DOHH2 (cell line): ENCODE measurements at regions not wholly inside any gene's neighbourhood (a gene's known extent, or its start where the extent isn't known, plus 50 kb on each side); places are given as distances from the start of the nearest gene placed in this dataset.

Experiments
- H3F3A ChIP-seq: fragments of 200-600 bp; sonication (generic), shearing (Covaris generic); 2 replicates; pipeline ENCODE4 v1.6.0; 2016; ENCODE audit warnings: antibody characterized with exemption, mild to moderate bottlenecking; ENCODE audit not compliant: control insufficient read depth, insufficient read depth
- H3K27ac ChIP-seq: fragments of 200-600 bp; sonication (generic); 2 replicates; pipeline ENCODE4 v1.5.1; 2014; ENCODE audit warnings: low read depth, mild to moderate bottlenecking, low read length, moderate library complexity
- H3K27me3 ChIP-seq: fragments of 200-600 bp; sonication (generic); 2 replicates; pipeline ENCODE4 v1.6.1; 2014; ENCODE audit warnings: mild to moderate bottlenecking, low read length, mixed read lengths; ENCODE audit not compliant: control insufficient read depth
- H3K36me3 ChIP-seq: fragments of 200-600 bp; sonication (generic); 2 replicates; pipeline ENCODE4 v1.6.1; 2014; ENCODE audit warnings: mild to moderate bottlenecking, low read length, moderate library complexity, mixed read lengths; ENCODE audit not compliant: control insufficient read depth
- H3K4me1 ChIP-seq: fragments of 200-600 bp; sonication (generic); 2 replicates; pipeline ENCODE4 v1.6.1; 2014; ENCODE audit warnings: mild to moderate bottlenecking, low read length, mixed read lengths; ENCODE audit not compliant: control insufficient read depth
- H3K4me2 ChIP-seq: fragments of 200-600 bp; sonication (generic); 2 replicates; pipeline ENCODE4 v1.6.0; 2014; ENCODE audit warnings: mild to moderate bottlenecking, low read length, moderate library complexity
- H3K4me3 ChIP-seq: fragments of 200-600 bp; sonication (generic); 2 replicates; pipeline ENCODE4 v1.5.1; 2014; ENCODE audit warnings: mild to moderate bottlenecking, low read length, mixed read lengths
- H3K79me2 ChIP-seq: fragments of 200-600 bp; sonication (generic); 2 replicates; pipeline ENCODE4 v1.6.1; 2014; ENCODE audit warnings: mild to moderate bottlenecking, low read length, mixed read lengths; ENCODE audit not compliant: control insufficient read depth
- H3K9me2 ChIP-seq: fragments of 200-600 bp; sonication (generic); replicated peaks from 2 replicates; pipeline ENCODE4 v1.6.1; 2014; ENCODE audit warnings: mild to moderate bottlenecking, low read length, mixed read lengths; ENCODE audit not compliant: control insufficient read depth
- H3K9me3 ChIP-seq: fragments of 200-600 bp; sonication (generic); 2 replicates; pipeline ENCODE4 v1.6.1; 2014; ENCODE audit warnings: antibody characterized with exemption, low read length, mixed read lengths; ENCODE audit not compliant: control insufficient read depth, insufficient read depth
- H4K20me1 ChIP-seq: fragments of 200-600 bp; sonication (generic); 2 replicates; pipeline ENCODE4 v1.6.0; 2014; ENCODE audit warnings: low read depth, mild to moderate bottlenecking, antibody characterized with exemption, low read length, moderate library complexity; ENCODE audit not compliant: control insufficient read depth, insufficient read depth
- CTCF ChIP-seq: fragments of 200-600 bp; sonication (generic); IDR thresholded peaks from one replicate; pipeline ENCODE4 v1.5.1; 2014; ENCODE audit warnings: antibody characterized with exemption, mild to moderate bottlenecking, low read depth, low read length; ENCODE audit not compliant: poor library complexity, severe bottlenecking
- EZH2phosphoT487 ChIP-seq: fragments of 200-600 bp; sonication (generic); IDR thresholded peaks from 2 replicates; pipeline ENCODE4 v1.6.1; 2017; ENCODE audit warnings: borderline replicate concordance, mild to moderate bottlenecking, antibody characterized with exemption, low read length, moderate library complexity, mixed read lengths

DNA sequence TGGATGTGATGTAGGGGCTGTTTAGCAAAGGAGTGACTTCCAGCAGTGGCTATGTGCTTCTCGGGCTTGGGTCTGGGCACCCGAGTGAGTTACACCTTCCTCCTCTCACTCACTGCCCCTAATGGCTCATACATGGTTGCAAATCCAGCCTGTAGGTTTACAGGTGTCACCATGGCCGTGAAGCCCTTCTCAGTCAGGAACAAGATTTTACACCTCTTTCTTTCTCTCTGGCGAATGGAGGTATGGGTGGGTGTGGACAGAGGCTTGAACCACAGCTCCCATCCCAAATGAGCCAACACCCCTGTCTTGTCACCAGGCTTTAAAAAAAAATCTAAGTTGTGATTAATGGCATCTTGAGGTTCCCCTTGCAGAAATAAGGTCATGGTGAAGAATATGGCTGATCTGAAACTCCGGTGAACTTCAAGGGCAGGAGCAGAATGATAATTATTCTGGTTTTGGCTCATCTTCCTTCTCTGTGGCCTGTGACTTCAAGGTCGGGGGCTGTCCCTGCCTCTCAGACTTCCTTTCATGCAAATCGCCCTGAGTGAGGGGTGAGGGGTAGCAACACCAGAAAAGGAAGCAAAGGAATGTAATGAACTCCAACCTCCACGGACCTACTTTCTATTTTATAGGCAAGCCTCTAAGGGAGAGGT lies 331.2 kb downstream of the MAF start:
- no peak for TF ChIP-seq EZH2phosphoT487
- Histone ChIP-seq H4K20me1 (no peaks in the 10 kb centered on the region), H3K9me2 (no peaks in the 10 kb centered on the region), H3K4me2 (peak overlapping the region; percentile 77), H3K27me3 (0 out of 2 replicates have a peak, but pooled peaks cover 4% of the 10 kb centered on the region), H3K27ac (no peak overlapping the region), H3K79me2 (no peaks in the 10 kb centered on the region), H3K4me1 (peaks cover 18% of the 10 kb centered on the region), H3K4me3 (peak overlapping the region; percentile 66), H3F3A (no peaks in the 10 kb centered on the region), H3K9me3 (no peaks in the 10 kb centered on the region), H3K36me3 (no peaks in the 10 kb centered on the region)

DNA sequence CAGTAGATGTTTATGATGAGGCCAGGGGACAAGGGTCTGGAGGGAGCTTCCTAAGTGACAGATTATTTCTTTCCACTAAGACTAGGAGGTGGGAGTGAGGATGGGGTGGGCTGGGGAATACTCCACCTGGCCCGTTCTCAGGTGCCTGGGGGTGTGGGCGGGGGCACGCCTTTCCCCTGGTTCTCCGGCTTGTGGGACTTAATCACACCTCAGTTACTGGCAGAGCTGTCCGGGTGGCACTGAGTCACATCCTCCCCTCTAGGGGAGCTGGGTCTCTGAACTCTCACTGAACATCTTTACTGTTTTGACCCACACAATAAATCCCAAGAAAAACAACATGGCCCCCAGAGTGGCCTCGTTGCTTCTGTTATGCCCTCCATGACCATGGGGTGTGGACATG lies 332.8 kb downstream of the MAF start:
- H3K4me2 ChIP-seq: no peak overlapping the region
- H3K9me2 ChIP-seq: no peaks in the 10 kb centered on the region
- H3K4me1 ChIP-seq: peaks cover 18% of the 10 kb centered on the region
- no peaks in the 10 kb centered on the region for H3K36me3 ChIP-seq
- H3K4me3 ChIP-seq: no peak overlapping the region
- no peaks in the 10 kb centered on the region for H3K9me3 ChIP-seq
- no peak overlapping the region for H3K27ac ChIP-seq
- TF ChIP-seq CTCF (no peak), EZH2phosphoT487 (no peak)
- no peaks in the 10 kb centered on the region for H3F3A ChIP-seq
- H4K20me1 ChIP-seq: no peaks in the 10 kb centered on the region
- no peaks in the 10 kb centered on the region for H3K79me2 ChIP-seq
- H3K27me3 ChIP-seq: peaks cover 6% of the 10 kb centered on the region

DNA sequence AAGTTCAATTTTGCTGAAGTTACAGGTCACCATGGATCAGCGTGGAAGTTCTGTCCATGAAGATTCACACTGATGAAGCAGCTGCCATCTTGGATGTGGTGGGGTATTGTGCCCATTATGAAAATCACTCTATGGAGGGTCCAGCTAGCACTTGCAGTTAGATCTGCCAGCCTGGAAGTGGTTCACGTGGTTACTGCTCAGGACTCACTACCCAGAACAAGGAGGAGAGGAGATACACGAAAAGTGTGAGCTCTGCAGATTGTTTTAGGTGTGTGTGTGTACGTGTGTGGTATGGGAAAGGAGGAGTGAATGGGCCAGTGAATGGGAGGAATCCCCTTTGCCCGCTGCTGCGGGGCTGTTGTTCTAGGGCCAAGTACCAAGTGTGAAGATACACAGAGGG lies 333.4 kb downstream of the MAF start:
- no peak for TF ChIP-seq EZH2phosphoT487
- no peak for TF ChIP-seq CTCF
- Histone ChIP-seq H3K27ac (no peak overlapping the region), H3K4me2 (no peak overlapping the region), H3K4me3 (no peak overlapping the region), H3K9me2 (no peaks in the 10 kb centered on the region), H4K20me1 (no peaks in the 10 kb centered on the region), H3K4me1 (peaks cover 18% of the 10 kb centered on the region), H3K79me2 (no peaks in the 10 kb centered on the region), H3K27me3 (peaks cover 6% of the 10 kb centered on the region), H3F3A (no peaks in the 10 kb centered on the region), H3K9me3 (no peaks in the 10 kb centered on the region), H3K36me3 (no peaks in the 10 kb centered on the region)

DNA sequence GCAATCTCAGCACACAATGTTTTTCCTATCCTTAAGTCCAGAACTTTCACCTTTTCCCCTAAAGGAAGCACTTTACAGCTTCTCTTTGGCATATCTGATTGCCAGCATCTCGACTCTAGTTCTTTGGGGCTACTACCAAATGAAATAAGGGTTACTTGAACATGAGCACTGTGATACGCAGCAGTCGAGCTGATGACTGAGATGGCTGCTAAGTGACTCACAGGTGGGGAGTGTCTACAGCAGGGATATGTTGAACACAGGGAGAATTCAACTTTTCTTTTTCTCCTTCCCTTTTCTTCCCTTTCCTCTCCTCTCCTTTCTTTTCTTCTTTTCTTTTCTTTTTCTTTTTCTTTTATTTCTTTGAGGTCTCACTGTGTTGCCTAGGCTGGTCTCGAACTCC lies 334.8 kb downstream of the MAF start:
- Histone ChIP-seq H3K36me3 (no peaks in the 10 kb centered on the region), H3K27me3 (peaks cover 6% of the 10 kb centered on the region), H3K27ac (no peak overlapping the region), H3K9me2 (no peaks in the 10 kb centered on the region), H3K4me1 (peaks cover 18% of the 10 kb centered on the region), H3K4me2 (no peak overlapping the region), H3K79me2 (no peaks in the 10 kb centered on the region), H4K20me1 (no peaks in the 10 kb centered on the region), H3F3A (no peaks in the 10 kb centered on the region), H3K4me3 (no peak overlapping the region), H3K9me3 (no peaks in the 10 kb centered on the region)
- TF ChIP-seq CTCF (no peak), EZH2phosphoT487 (no peak)
